RWPE1 (cell line): ENCODE measurements at regions not wholly inside any gene's neighbourhood (a gene's known extent, or its start where the extent isn't known, plus 50 kb on each side); places are given as distances from the start of the nearest gene placed in this dataset.

ENCODE experiments used
- CTCF ChIA-PET: fragments of 350-600 bp; sonication (Branson Sonifier 250); formaldehyde crosslinking; extraction: SDS; loops from one replicate; lab custom pipeline; 2021; lab: Yijun Ruan, JAX
- POLR2A ChIA-PET: fragments of 400-600 bp; formaldehyde crosslinking; extraction: SDS; loops from one replicate; lab custom pipeline; 2020; ENCODE audit warnings: antibody characterized with exemption; ENCODE audit not compliant: low non-redundant PET; lab: Yijun Ruan, JAX
- DNase-seq: peaks from one replicate; pipeline ENCODE4 v3.0.0; 2012; ENCODE audit warnings: low spot score
- H3K27ac ChIP-seq: fragments of 450-650 bp; 2 replicates; pipeline ENCODE4 v1.5.1; 2017
- CTCF ChIP-seq: fragments of 450-650 bp; conservative IDR thresholded peaks from 2 replicates; pipeline ENCODE4 v1.5.1; 2017; ENCODE audit warnings: low read depth, mild to moderate bottlenecking

GRCh38 chr3:16820485-16820884, 64.3 kb upstream of the PLCL2 start:
- no peak for TF ChIP-seq CTCF
- H3K27ac ChIP-seq = no peak overlapping the region
- ChIA-PET POLR2A (no interaction called here), CTCF (no interaction called here)
- no peak for DNase-seq

GRCh38 chr3:16821053-16821452, 63.7 kb upstream of the PLCL2 start:
- H3K27ac ChIP-seq = no peak overlapping the region
- no peak for DNase-seq
- POLR2A ChIA-PET = no interaction called here
- TF ChIP-seq CTCF = no peak
- CTCF ChIA-PET = no interaction called here

GRCh38 chr3:16824081-16824696, 60.6 kb upstream of the PLCL2 start:
- no peak for TF ChIP-seq CTCF
- ChIA-PET CTCF (interaction anchor here (0.6 kb wide), 1 partner anchor 134 kb away, joined by 3 read pairs; no protein-coding TSS in a partner anchor), POLR2A (no interaction called here)
- no peak for DNase-seq
- no peak overlapping the region for H3K27ac ChIP-seq

GRCh38 chr3:16825617-16826204, 59.0 kb upstream of the PLCL2 start:
- no peak for TF ChIP-seq CTCF
- DNase-seq = no peak
- no peak overlapping the region for H3K27ac ChIP-seq
- ChIA-PET CTCF (no interaction called here), POLR2A (no interaction called here)

- DNase-seq = no peak
- TF ChIP-seq CTCF = no peak
- no peak overlapping the region for H3K27ac ChIP-seq
- CTCF ChIA-PET = interaction anchor here (0.6 kb wide), 2 partner anchors 10 to 538 kb away, joined by 4 to 6 read pairs; no protein-coding TSS in a partner anchor
- POLR2A ChIA-PET = no interaction called here
These were observed 55.9 kb upstream of the PLCL2 start for GRCh38 chr3:16828815-16829214.

GRCh38 chr3:16831846-16832245, 52.9 kb upstream of the PLCL2 start:
- CTCF ChIA-PET = no interaction called here
- H3K27ac ChIP-seq = no peak overlapping the region
- POLR2A ChIA-PET = no interaction called here
- no peak for TF ChIP-seq CTCF
- no peak for DNase-seq
